Choroid plexus epithelial cell (primary cell): ENCODE measurements at regions not wholly inside any gene's neighbourhood (a gene's known extent, or its start where the extent isn't known, plus 50 kb on each side); places are given as distances from the start of the nearest gene placed in this dataset.

ENCODE experiments used
- DNase-seq: peaks from one replicate; pipeline ENCODE4 v3.0.0-alpha.2; 2010; ENCODE audit warnings: low read depth
- H3K4me3 ChIP-seq: 2 replicates; pipeline ENCODE4 v1.5.1; 2011; ENCODE audit warnings: low read depth, mild to moderate bottlenecking, control low read depth, low read length, moderate library complexity
- TF ChIP-seq, protein P1 (sequence below): conservative IDR thresholded peaks from 2 replicates; pipeline ENCODE4 v1.5.1; 2011; ENCODE audit warnings: low read depth, mild to moderate bottlenecking, control low read depth, inconsistent platforms, low read length, moderate library complexity

DNA sequence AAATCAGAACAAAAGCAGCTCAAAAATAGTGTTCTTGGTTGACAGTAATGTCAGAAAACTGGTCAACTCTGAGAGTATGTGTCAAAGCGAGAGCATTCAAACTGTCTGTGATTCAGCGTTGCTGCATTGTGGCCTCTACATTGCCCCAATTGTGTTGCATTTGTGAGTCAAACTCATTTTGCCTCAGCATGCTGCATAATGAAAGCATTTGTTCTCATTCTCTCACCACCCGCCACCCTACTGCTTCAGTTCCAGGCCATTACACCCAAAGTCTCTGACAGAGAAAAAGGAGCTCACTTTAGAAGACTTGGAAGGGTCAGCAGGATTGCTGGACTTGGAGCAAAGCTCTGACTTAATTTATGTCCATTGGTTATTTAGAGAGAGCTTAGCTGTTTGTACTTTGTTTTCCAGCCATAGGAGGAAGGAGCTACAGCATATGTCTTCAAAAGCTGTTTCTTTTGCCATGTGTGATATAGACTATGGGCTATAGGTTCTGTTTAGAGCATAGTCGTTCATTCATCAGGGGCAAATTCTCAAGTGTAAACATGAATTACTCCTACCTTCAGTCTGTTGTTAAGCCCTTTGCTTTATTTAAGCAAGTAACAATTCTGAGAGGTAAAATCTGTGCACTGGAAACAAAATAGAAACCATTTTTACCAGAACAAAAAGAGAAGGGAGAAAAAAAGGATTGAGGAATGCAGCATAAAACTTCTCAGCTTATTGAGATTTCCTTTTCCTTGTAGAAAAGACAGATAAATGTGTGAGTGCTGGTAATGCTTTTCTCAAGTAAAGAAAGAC lies 153.4 kb upstream of the ANK2 start:
- H3K4me3 ChIP-seq = no peak overlapping the region
- DNase-seq = no peak
- TF ChIP-seq, protein P1, sequence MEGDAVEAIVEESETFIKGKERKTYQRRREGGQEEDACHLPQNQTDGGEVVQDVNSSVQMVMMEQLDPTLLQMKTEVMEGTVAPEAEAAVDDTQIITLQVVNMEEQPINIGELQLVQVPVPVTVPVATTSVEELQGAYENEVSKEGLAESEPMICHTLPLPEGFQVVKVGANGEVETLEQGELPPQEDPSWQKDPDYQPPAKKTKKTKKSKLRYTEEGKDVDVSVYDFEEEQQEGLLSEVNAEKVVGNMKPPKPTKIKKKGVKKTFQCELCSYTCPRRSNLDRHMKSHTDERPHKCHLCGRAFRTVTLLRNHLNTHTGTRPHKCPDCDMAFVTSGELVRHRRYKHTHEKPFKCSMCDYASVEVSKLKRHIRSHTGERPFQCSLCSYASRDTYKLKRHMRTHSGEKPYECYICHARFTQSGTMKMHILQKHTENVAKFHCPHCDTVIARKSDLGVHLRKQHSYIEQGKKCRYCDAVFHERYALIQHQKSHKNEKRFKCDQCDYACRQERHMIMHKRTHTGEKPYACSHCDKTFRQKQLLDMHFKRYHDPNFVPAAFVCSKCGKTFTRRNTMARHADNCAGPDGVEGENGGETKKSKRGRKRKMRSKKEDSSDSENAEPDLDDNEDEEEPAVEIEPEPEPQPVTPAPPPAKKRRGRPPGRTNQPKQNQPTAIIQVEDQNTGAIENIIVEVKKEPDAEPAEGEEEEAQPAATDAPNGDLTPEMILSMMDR = no peak

DNA sequence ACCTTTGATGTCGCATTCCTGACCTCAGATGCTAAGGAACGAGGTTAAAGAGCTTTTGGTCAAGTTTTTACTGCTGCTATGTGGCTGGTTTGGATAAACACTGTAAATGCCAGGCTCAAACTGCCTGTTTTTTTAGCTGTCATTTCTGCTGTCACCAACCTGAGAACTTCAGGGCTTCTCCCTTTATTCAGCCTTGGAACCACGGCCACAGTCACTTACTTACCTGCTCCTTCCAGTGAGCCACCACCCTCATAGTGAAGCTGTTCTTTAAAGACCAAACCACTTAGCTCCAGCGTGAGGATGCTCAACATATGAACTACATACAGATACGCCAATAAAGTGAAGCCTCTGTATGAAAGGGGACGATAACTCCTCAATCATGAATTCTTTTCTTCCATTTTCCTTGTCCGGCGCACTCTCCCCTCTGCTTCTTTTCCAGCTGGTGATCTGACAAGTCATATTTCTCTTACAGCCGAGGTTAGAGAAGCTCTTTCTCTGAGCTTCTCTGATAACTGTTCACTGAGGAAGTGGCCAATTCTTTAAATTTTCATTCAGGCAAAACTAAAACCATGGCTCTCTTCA lies 152.8 kb upstream of the ANK2 start:
- TF ChIP-seq, protein P1 = no peak
- no peak overlapping the region for H3K4me3 ChIP-seq
- no peak for DNase-seq

DNA sequence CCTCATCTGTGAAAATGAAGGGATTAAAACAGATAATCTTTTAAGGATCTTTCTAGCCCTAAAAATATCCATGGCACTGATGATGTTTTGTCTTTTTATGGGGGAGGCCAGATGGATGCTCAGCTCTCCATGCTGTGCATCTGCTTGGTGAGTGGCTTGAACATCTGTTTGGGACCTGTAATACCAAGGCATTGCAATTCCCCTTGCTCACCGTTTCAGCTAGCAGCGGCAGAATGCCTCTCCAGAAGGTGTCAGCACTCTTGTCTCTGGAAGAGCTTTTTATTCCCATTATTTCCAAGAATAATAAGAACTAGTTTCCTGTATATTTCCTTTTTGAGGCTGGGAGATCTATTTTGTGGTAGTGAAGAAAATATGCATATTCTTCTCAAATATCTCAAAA lies 151.9 kb upstream of the ANK2 start:
- H3K4me3 ChIP-seq = no peak overlapping the region
- peak; percentile 18 for DNase-seq
- TF ChIP-seq, protein P1 = peak; percentile 5

GRCh38 chr4:112898357-112899141 lies 150.9 kb upstream of the ANK2 start:
- TF ChIP-seq, protein P1 = no peak
- no peak for DNase-seq
- H3K4me3 ChIP-seq = no peak overlapping the region

- no peak overlapping the region for H3K4me3 ChIP-seq
- no peak for DNase-seq
- TF ChIP-seq, protein P1 = no peak
These were observed 149.0 kb upstream of the ANK2 start for GRCh38 chr4:112900416-112900815.

DNA sequence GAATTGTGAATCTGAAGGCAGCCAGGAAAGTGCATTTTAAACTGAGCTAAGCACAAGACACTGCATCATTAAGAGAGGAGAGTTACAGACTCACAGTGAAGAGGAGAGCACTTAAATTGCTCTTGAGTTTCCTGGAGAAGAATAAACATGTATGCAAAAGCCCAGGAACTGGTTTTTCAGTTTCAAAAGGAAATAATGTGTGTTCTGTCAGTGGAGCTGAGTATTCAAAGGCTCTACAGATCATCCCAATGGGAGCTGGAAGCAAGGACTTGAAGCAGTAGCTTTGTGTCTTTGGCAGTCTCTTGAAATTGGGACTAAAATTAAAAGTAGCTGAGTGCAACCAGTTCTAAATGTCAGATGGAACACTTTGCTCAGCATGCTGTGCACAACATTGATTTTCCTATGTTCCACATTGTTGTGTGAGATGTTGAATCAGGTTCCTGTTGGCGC lies 147.5 kb upstream of the ANK2 start:
- TF ChIP-seq, protein P1 = no peak
- DNase-seq = no peak
- no peak overlapping the region for H3K4me3 ChIP-seq
